Astrocyte of the cerebellum (primary cell): ENCODE measurements at regions not wholly inside any gene's neighbourhood (a gene's known extent, or its start where the extent isn't known, plus 50 kb on each side); places are given as distances from the start of the nearest gene placed in this dataset.

Experiments used
- DNase-seq: peaks from one replicate; pipeline ENCODE4 v3.0.0-alpha.2; 2011; ENCODE audit warnings: low read depth
- H3K4me3 ChIP-seq: 2 replicates; pipeline ENCODE4 v1.5.1; 2011; ENCODE audit warnings: mild to moderate bottlenecking, low read depth, low read length, moderate library complexity
- in situ Hi-C: cut with HindIII; loops from 2 replicates; pipeline ENCODE4 v1.10.0; 2017; ENCODE audit warnings: low sequenced_read_pairs
- TF ChIP-seq, protein P1 (sequence below): IDR thresholded peaks from 2 replicates; pipeline ENCODE4 v1.5.1; 2012; ENCODE audit warnings: low read length, low read depth, moderate library complexity, mild to moderate bottlenecking; ENCODE audit errors: missing control alignments

DNA sequence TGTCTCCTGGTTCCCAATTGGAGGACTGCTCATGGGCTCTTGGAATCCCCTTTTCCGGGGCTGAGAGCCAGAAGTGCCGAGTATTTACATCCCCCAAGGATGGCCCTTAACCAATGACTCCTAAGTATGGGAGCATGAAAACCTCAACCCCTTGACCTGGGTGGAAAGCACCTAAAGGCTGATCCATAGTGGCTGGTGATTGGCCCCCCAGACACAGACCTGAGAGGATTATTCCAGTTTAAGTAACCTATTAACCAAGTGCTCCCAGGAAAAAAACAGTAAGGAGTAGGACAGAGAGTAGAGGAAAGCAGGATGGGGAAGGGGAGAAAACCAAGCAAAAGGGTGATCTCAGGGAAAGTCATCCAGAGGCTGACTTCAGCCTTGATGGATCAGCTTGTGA, 206.1 kb upstream of the RND3 start:
- no peak overlapping the region for H3K4me3 ChIP-seq
- in situ Hi-C loops: no loop called here
- no peak for DNase-seq
- TF ChIP-seq, protein P1, sequence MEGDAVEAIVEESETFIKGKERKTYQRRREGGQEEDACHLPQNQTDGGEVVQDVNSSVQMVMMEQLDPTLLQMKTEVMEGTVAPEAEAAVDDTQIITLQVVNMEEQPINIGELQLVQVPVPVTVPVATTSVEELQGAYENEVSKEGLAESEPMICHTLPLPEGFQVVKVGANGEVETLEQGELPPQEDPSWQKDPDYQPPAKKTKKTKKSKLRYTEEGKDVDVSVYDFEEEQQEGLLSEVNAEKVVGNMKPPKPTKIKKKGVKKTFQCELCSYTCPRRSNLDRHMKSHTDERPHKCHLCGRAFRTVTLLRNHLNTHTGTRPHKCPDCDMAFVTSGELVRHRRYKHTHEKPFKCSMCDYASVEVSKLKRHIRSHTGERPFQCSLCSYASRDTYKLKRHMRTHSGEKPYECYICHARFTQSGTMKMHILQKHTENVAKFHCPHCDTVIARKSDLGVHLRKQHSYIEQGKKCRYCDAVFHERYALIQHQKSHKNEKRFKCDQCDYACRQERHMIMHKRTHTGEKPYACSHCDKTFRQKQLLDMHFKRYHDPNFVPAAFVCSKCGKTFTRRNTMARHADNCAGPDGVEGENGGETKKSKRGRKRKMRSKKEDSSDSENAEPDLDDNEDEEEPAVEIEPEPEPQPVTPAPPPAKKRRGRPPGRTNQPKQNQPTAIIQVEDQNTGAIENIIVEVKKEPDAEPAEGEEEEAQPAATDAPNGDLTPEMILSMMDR: no peak

DNA sequence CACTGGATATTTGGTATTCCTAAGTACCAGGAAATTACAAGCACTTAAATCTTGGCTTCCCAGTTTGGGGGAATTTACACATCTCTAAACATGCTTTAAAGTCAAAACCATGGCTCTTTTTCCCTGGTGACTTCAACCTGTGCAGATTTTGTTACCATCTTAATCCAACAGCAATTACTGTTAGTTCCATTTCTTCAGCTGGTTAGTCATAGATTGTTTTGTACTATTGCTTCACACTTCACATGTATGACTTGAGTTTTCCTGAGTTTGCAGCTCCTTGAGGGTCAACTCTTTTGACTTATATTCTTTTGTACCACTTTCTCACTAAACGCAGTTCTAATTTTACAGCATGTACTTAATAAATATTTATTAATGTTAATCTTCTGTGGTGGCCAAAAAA, 203.4 kb upstream of the RND3 start:
- TF ChIP-seq, protein P1: no peak
- in situ Hi-C loops: no loop called here
- no peak overlapping the region for H3K4me3 ChIP-seq
- DNase-seq: no peak

DNA sequence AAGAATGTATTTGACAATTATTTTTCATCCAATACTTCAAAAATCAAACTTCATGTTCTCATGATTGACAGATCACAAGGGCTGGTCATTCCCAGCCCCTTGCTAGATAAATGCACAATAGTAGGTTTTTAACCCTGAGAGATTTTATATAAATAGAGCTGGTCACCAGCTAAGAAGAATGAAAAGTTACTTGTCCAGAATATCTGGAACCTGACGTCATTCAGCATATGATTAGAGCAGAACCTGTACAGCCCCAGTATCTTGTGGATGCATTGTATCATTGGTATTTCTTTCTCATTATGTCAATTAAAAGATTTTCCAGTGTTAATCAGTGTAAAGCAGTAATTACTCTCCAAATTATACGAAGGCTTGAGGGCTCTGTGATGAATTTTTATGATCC, 202.8 kb upstream of the RND3 start:
- TF ChIP-seq, protein P1: no peak
- in situ Hi-C loops: no loop called here

DNA sequence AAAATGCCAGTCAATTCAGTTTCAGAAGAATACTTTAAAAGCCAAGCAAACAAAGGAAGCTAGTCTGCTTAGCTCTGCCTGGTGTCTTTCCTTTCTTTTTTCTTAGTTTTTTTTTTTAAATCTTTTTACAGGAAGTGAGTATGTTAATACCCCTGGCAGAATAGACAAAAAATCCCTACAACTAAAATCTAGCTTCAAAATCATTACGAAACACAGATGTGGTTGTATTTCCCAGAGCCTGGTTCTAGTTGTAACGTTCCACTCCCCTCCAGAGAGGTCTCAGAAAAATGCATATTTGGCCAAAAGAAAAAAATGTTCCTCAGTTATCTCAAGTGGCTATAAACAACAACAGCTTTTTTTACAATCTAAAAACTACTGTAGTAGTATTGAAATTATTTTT, 202.1 kb upstream of the RND3 start:
- H3K4me3 ChIP-seq: no peak overlapping the region
- DNase-seq: no peak
- TF ChIP-seq, protein P1: no peak
- in situ Hi-C loops: no loop called here

More for the DNA sequence above, 202.8 kb upstream of the RND3 start:
- H3K4me3 ChIP-seq: no peak overlapping the region
- DNase-seq: no peak

- TF ChIP-seq, protein P1: no peak
- in situ Hi-C loops: no loop called here
These were observed 200.5 kb upstream of the RND3 start for GRCh38 chr2:150688016-150688415.

GRCh38 chr2:150686391-150686790, 198.9 kb upstream of the RND3 start:
- no peak for DNase-seq
- in situ Hi-C loops: no loop called here
- no peak overlapping the region for H3K4me3 ChIP-seq
- TF ChIP-seq, protein P1: no peak

More at GRCh38 chr2:150688016-150688415, 200.5 kb upstream of the RND3 start:
- no peak overlapping the region for H3K4me3 ChIP-seq
- DNase-seq: no peak
